HG02981 (cell line): ENCODE measurements at regions not wholly inside any gene's neighbourhood (a gene's known extent, or its start where the extent isn't known, plus 50 kb on each side); places are given as distances from the start of the nearest gene placed in this dataset.

ENCODE experiments used
- ATAC-seq: cut with Tn5 transposase; IDR thresholded peaks from one replicate; pipeline ENCODE4 v1.9.1; 2021; ENCODE audit warnings: mild to moderate bottlenecking, moderate library complexity; ENCODE audit not compliant: unreplicated experiment

- ATAC-seq = no peak
Observed at GRCh38 chr10:128312250-128312649, 186.0 kb upstream of the MKI67 start.

- no peak for ATAC-seq
Observed at GRCh38 chr10:128314686-128315085, 188.5 kb upstream of the MKI67 start.

GRCh38 chr10:128316121-128316726 lies 190.0 kb upstream of the MKI67 start:
- ATAC-seq = no peak

GRCh38 chr10:128316925-128317324 lies 190.7 kb upstream of the MKI67 start:
- no peak for ATAC-seq

GRCh38 chr10:128318366-128318765 lies 192.1 kb upstream of the MKI67 start:
- no peak for ATAC-seq

GRCh38 chr10:128318913-128319312 lies 192.7 kb upstream of the MKI67 start:
- no peak for ATAC-seq

- no peak for ATAC-seq
Observed at GRCh38 chr10:128322106-128322505, 195.9 kb upstream of the MKI67 start.

- no peak for ATAC-seq
Observed at GRCh38 chr10:128322950-128323349, 196.7 kb upstream of the MKI67 start.

- ATAC-seq = no peak
Observed at GRCh38 chr10:128324058-128324827, 198.0 kb upstream of the MKI67 start.

- ATAC-seq = no peak
Observed at GRCh38 chr10:128325788-128326187, 199.6 kb upstream of the MKI67 start.

- no peak for ATAC-seq
Observed at GRCh38 chr10:128326251-128326650, 200.0 kb upstream of the MKI67 start.

- ATAC-seq = no peak
Observed at GRCh38 chr10:128326851-128327250, 200.6 kb upstream of the MKI67 start.

GRCh38 chr10:128336401-128336800 lies 210.2 kb upstream of the MKI67 start:
- no peak for ATAC-seq

GRCh38 chr10:128337860-128338378 lies 211.7 kb upstream of the MKI67 start:
- ATAC-seq = no peak

GRCh38 chr10:128338951-128339350 lies 212.7 kb upstream of the MKI67 start:
- no peak for ATAC-seq

- ATAC-seq = no peak
Observed at GRCh38 chr10:128339753-128340152, 213.5 kb upstream of the MKI67 start.

- no peak for ATAC-seq
Observed at GRCh38 chr10:128345353-128345752, 219.1 kb upstream of the MKI67 start.

GRCh38 chr10:128360783-128361182 lies 234.6 kb upstream of the MKI67 start:
- ATAC-seq = no peak

- no peak for ATAC-seq
Observed at GRCh38 chr10:128361487-128361886, 235.3 kb upstream of the MKI67 start.

- ATAC-seq = no peak
Observed at GRCh38 chr10:128362514-128362913, 236.3 kb upstream of the MKI67 start.

GRCh38 chr10:128364631-128365030 lies 238.4 kb upstream of the MKI67 start:
- no peak for ATAC-seq

- ATAC-seq = no peak
Observed at GRCh38 chr10:128365156-128365725, 239.0 kb upstream of the MKI67 start.
